GM23338 (cell line): ENCODE measurements at regions not wholly inside any gene's neighbourhood (a gene's known extent, or its start where the extent isn't known, plus 50 kb on each side); places are given as distances from the start of the nearest gene placed in this dataset.

Source experiments
- ATAC-seq: fragments of 200-7000 bp; cut with Tn5 transposase; 3 replicates; pipeline ENCODE4 v1.9.1; 2020
- DNase-seq: peaks from one replicate; pipeline ENCODE4 v3.0.0-alpha.2; 2015; ENCODE audit warnings: low spot score
- H2AFZ ChIP-seq: fragments of 200-600 bp; sonication (generic); 2 replicates; pipeline ENCODE4 v1.8.0; 2016; ENCODE audit warnings: antibody characterized with exemption, mild to moderate bottlenecking, moderate library complexity
- H3F3A ChIP-seq: fragments of 200-600 bp; sonication (generic); replicated peaks from 2 replicates; pipeline ENCODE4 v1.8.0; 2017; ENCODE audit warnings: antibody characterized with exemption, mixed run types, low read depth
- H3K27ac ChIP-seq: fragments of 200-600 bp; sonication (generic); 2 replicates; pipeline ENCODE4 v1.6.1; 2016; ENCODE audit warnings: low read depth
- H3K27me3 ChIP-seq: fragments of 200-600 bp; sonication (generic); 2 replicates; pipeline ENCODE4 v1.8.0; 2016; ENCODE audit warnings: mild to moderate bottlenecking, mixed run types, moderate library complexity; ENCODE audit not compliant: insufficient read depth
- H3K36me3 ChIP-seq: fragments of 200-600 bp; sonication (generic); 2 replicates; pipeline ENCODE4 v1.8.0; 2016; ENCODE audit warnings: mild to moderate bottlenecking; ENCODE audit not compliant: insufficient read depth
- H3K4me1 ChIP-seq: fragments of 200-600 bp; sonication (generic); 2 replicates; pipeline ENCODE4 v1.8.0; 2016; ENCODE audit warnings: mild to moderate bottlenecking, moderate library complexity; ENCODE audit not compliant: insufficient read depth
- H3K4me2 ChIP-seq: fragments of 200-600 bp; sonication (generic); 2 replicates; pipeline ENCODE4 v1.7.1; 2017; ENCODE audit warnings: mixed run types
- H3K4me3 ChIP-seq: fragments of 200-600 bp; sonication (generic); 2 replicates; pipeline ENCODE4 v1.6.1; 2016; ENCODE audit warnings: mixed run types
- H3K79me2 ChIP-seq: fragments of 200-600 bp; sonication (generic); replicated peaks from 2 replicates; pipeline ENCODE4 v1.8.0; 2017; ENCODE audit warnings: mild to moderate bottlenecking; ENCODE audit not compliant: insufficient read depth
- H3K9me2 ChIP-seq: fragments of 200-600 bp; sonication (generic); 2 replicates; pipeline ENCODE4 v1.8.0; 2017; ENCODE audit not compliant: insufficient read depth
- H4K20me1 ChIP-seq: fragments of 200-600 bp; sonication (generic); replicated peaks from 2 replicates; pipeline ENCODE4 v1.8.0; 2017; ENCODE audit warnings: mild to moderate bottlenecking; ENCODE audit not compliant: insufficient read depth
- H3K27ac Mint-ChIP-seq: 2 replicates; pipeline ENCODE4 v1.8.0; 2020; ENCODE audit warnings: inconsistent platforms, mild to moderate bottlenecking, moderate library complexity, mixed read lengths
- H3K27me3 Mint-ChIP-seq: 3 replicates; pipeline ENCODE4 v1.8.0; 2022; ENCODE audit warnings: low read depth, mild to moderate bottlenecking, moderate library complexity, mixed read lengths, inconsistent platforms; ENCODE audit not compliant: insufficient read depth, poor library complexity
- H3K36me3 Mint-ChIP-seq: 3 replicates; pipeline ENCODE4 v1.8.0; 2021; ENCODE audit warnings: low read depth, mild to moderate bottlenecking, inconsistent platforms, moderate library complexity, mixed read lengths
- H3K4me1 Mint-ChIP-seq: 3 replicates; pipeline ENCODE4 v1.8.0; 2020; ENCODE audit warnings: mild to moderate bottlenecking, inconsistent platforms, mixed read lengths
- H3K4me3 Mint-ChIP-seq: 3 replicates; pipeline ENCODE4 v1.8.0; 2021; ENCODE audit warnings: moderate library complexity, mild to moderate bottlenecking, inconsistent platforms, mixed read lengths
- H3K9me3 Mint-ChIP-seq: 3 replicates; pipeline ENCODE4 v1.8.0; 2020; ENCODE audit warnings: moderate library complexity, mild to moderate bottlenecking, inconsistent platforms, mixed read lengths
- CREB1 ChIP-seq: fragments of 250-450 bp; sonication (Bioruptor Pico); IDR thresholded peaks from 2 replicates; pipeline ENCODE4 v1.5.0; 2020; ENCODE audit warnings: low read depth, mild to moderate bottlenecking, moderate library complexity
- EZH2 ChIP-seq: fragments of 200-600 bp; sonication (generic); IDR thresholded peaks from one replicate; pipeline ENCODE4 v1.8.0; 2017; ENCODE audit warnings: antibody characterized with exemption, mild to moderate bottlenecking, low read depth; ENCODE audit not compliant: unreplicated experiment
- JUNB ChIP-seq: IDR thresholded peaks from one replicate; pipeline ENCODE4 v1.6.1; 2016; ENCODE audit warnings: antibody characterized with exemption; ENCODE audit not compliant: unreplicated experiment
- POLR2AphosphoS5 ChIP-seq: IDR thresholded peaks from 2 replicates; pipeline ENCODE4 v1.6.1; 2016; ENCODE audit warnings: antibody characterized with exemption, low read depth
- STAT1 ChIP-seq: IDR thresholded peaks from one replicate; pipeline ENCODE4 v1.6.1; 2016; ENCODE audit warnings: antibody characterized with exemption; ENCODE audit not compliant: unreplicated experiment
- ZNF331 ChIP-seq: fragments of 250-450 bp; sonication (Bioruptor Pico); IDR thresholded peaks from 2 replicates; pipeline ENCODE4 v1.5.0; 2020; ENCODE audit warnings: low read depth, mild to moderate bottlenecking, moderate library complexity
- TF ChIP-seq, protein P1 (sequence below), 2 experiments: fragments of 200-600 bp in 1 of 2; sonication (generic) in 1 of 2; conservative IDR thresholded peaks; 2 replicates each; pipeline versions ENCODE4 v1.5.1 to v1.6.1; 2016 to 2017; ENCODE audit warnings: antibody characterized with exemption in 2 of 2, low read depth in 2 of 2, mild to moderate bottlenecking in 2 of 2, moderate library complexity in 1 of 2
- TF ChIP-seq, protein P2 (sequence below): IDR thresholded peaks from 2 replicates; pipeline ENCODE4 v1.6.1; 2016; ENCODE audit warnings: antibody characterized with exemption

DNA sequence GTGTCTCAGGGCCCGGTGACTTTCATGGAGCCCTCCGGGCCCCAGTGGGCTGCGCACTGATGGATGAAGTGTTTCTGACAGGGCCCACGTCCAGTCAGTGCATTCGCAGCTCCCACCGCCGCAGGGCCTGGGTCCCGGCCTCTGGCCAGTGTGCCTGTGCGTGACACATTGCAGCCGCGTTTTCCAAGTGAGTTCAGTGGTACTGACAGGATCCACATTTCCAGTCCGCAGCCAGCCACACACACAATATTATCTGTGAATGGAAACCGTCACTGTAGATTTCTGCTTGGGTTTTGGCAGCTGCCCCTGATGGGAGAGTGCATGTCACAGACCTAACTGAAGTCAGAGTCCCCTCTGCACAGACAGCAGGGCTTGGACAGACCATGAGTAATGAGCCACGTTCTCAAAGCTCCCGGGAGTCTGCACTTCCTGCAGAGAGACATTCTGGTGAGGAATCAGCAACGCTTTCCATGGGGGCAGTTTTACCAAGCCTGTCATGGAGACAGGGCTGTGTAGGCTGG, 171.4 kb downstream of the MYLK4 start:
- Histone ChIP-seq H3F3A (no peaks in the 10 kb centered on the region), H3K79me2 (no peaks in the 10 kb centered on the region), H3K27ac (no peak overlapping the region), H3K4me3 (no peak overlapping the region), H3K4me1 (no peaks in the 10 kb centered on the region), H3K4me2 (no peak overlapping the region), H3K36me3 (no peaks in the 10 kb centered on the region), H3K9me2 (no peaks in the 10 kb centered on the region), H4K20me1 (no peaks in the 10 kb centered on the region), H2AFZ (no peak overlapping the region), H3K27me3 (no peaks in the 10 kb centered on the region)
- Mint-ChIP-seq H3K4me3 (no peak overlapping the region), H3K27ac (no peak overlapping the region), H3K4me1 (peaks cover 16% of the 10 kb centered on the region), H3K36me3 (no peaks in the 10 kb centered on the region; the same call in 2 of the 3 replicates), H3K9me3 (peaks cover 4% of the 10 kb centered on the region; the same call in 1 of the 3 replicates), H3K27me3 (peaks cover 2% of the 10 kb centered on the region)
- ATAC-seq (no peak), DNase-seq (no peak)
- TF ChIP-seq ZNF331 (CRISPR knock-in tag) (no peak), EZH2 (no peak)
- TF ChIP-seq, protein P1, sequence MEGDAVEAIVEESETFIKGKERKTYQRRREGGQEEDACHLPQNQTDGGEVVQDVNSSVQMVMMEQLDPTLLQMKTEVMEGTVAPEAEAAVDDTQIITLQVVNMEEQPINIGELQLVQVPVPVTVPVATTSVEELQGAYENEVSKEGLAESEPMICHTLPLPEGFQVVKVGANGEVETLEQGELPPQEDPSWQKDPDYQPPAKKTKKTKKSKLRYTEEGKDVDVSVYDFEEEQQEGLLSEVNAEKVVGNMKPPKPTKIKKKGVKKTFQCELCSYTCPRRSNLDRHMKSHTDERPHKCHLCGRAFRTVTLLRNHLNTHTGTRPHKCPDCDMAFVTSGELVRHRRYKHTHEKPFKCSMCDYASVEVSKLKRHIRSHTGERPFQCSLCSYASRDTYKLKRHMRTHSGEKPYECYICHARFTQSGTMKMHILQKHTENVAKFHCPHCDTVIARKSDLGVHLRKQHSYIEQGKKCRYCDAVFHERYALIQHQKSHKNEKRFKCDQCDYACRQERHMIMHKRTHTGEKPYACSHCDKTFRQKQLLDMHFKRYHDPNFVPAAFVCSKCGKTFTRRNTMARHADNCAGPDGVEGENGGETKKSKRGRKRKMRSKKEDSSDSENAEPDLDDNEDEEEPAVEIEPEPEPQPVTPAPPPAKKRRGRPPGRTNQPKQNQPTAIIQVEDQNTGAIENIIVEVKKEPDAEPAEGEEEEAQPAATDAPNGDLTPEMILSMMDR (conservative IDR thresholded peaks at IDR 0.05; ENCODE audit: low read depth in 2 of 2) = no peak

DNA sequence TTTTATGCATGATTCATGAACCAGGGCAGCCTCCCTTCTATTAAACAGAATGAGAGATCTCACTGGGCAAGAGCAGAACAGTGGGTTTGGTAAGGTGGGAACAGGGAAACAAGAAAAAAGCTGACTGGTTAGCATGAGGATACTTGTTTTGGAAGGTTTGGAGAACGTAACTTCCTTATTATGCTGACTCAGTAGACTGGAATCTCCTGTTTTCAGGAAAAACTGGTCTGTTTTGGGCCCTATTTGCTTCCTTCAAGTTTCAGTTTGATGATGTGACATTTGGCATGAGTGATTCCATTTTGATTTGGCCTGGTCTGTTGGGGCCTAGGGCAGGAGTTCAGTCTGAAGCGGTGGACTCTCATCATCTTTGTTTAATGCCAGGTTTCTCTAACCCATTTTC, 172.0 kb downstream of the MYLK4 start:
- H3K36me3 ChIP-seq = no peaks in the 10 kb centered on the region
- Mint-ChIP-seq H3K4me1 (peaks cover 16% of the 10 kb centered on the region), H3K27ac (no peak overlapping the region), H3K36me3 (no peaks in the 10 kb centered on the region; the same call in 2 of the 3 replicates), H3K9me3 (peaks cover 4% of the 10 kb centered on the region; the same call in 1 of the 3 replicates), H3K27me3 (peaks cover 2% of the 10 kb centered on the region), H3K4me3 (no peak overlapping the region)
- H2AFZ ChIP-seq = no peak overlapping the region
- no peak for TF ChIP-seq STAT1
- no peak overlapping the region for H3K27ac ChIP-seq
- H3K79me2 ChIP-seq = no peaks in the 10 kb centered on the region
- no peak overlapping the region for H3K4me3 ChIP-seq
- ATAC-seq (no peak), DNase-seq (no peak)
- no peaks in the 10 kb centered on the region for H3K4me1 ChIP-seq
- H3F3A ChIP-seq = no peaks in the 10 kb centered on the region
- no peak overlapping the region for H3K4me2 ChIP-seq
- H3K9me2 ChIP-seq = no peaks in the 10 kb centered on the region
- H4K20me1 ChIP-seq = no peaks in the 10 kb centered on the region
- H3K27me3 ChIP-seq = no peaks in the 10 kb centered on the region

DNA sequence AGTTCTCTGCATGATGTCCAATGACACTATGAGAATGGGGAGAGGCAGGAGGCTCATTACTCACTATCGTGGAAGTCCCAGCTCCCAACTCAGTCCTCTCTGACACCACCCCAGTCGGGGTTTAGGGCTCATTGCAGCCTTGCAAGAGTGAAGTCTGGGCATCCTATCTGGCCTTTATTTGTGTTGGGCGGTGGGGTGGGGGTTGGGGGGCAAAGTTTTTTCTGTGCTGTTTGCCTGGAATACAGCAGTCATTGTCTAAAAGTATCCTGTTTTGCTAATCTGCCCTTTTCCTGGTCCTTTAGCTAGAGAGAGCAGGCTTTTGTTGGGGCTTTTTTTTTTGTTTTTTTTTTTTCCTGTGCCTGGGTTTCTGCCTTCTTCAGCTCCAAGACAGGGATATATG, 174.2 kb downstream of the MYLK4 start:
- H3K4me3 ChIP-seq = no peak overlapping the region
- H3K4me1 Mint-ChIP-seq = peaks cover 7% of the 10 kb centered on the region
- H3K27me3 ChIP-seq = no peaks in the 10 kb centered on the region
- H3F3A ChIP-seq = no peaks in the 10 kb centered on the region
- H3K9me2 ChIP-seq = no peaks in the 10 kb centered on the region
- no peaks in the 10 kb centered on the region for H3K79me2 ChIP-seq
- no peak overlapping the region for H3K4me3 Mint-ChIP-seq
- no peaks in the 10 kb centered on the region for H3K27me3 Mint-ChIP-seq
- no peaks in the 10 kb centered on the region for H3K4me1 ChIP-seq
- H2AFZ ChIP-seq = no peak overlapping the region
- H4K20me1 ChIP-seq = no peaks in the 10 kb centered on the region
- H3K4me2 ChIP-seq = no peak overlapping the region
- DNase-seq = no peak
- no peak for ATAC-seq
- H3K36me3 ChIP-seq = no peaks in the 10 kb centered on the region
- H3K27ac Mint-ChIP-seq = no peak overlapping the region
- no peaks in the 10 kb centered on the region; the same call in 2 of the 3 replicates for H3K36me3 Mint-ChIP-seq
- H3K9me3 Mint-ChIP-seq = peaks cover 6% of the 10 kb centered on the region; the same call in 2 of the 3 replicates
- no peak overlapping the region for H3K27ac ChIP-seq
- TF ChIP-seq CREB1 (CRISPR knock-in tag) (no peak), POLR2AphosphoS5 (no peak), JUNB (no peak)
- TF ChIP-seq, protein P2, sequence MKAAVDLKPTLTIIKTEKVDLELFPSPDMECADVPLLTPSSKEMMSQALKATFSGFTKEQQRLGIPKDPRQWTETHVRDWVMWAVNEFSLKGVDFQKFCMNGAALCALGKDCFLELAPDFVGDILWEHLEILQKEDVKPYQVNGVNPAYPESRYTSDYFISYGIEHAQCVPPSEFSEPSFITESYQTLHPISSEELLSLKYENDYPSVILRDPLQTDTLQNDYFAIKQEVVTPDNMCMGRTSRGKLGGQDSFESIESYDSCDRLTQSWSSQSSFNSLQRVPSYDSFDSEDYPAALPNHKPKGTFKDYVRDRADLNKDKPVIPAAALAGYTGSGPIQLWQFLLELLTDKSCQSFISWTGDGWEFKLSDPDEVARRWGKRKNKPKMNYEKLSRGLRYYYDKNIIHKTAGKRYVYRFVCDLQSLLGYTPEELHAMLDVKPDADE = no peak
